Thymus (tissue), 11 donors: ENCODE measurements at regions not wholly inside any gene's neighbourhood (a gene's known extent, or its start where the extent isn't known, plus 50 kb on each side); places are given as distances from the start of the nearest gene placed in this dataset.
"Not testable (repeated sequence)": the region's sequence is repeated elsewhere in the genome, so short reads cannot be mapped to it uniquely, and the experiment has no call there.

Source experiments
- DNase-seq, 9 donors: peaks; one replicate each; pipeline ENCODE4 v3.0.0-alpha.2; 2013; ENCODE audit warnings: low spot score in 9 of 9, low read depth in 6 of 9, missing footprints in 1 of 9
- H3K27ac ChIP-seq, 2 donors: one replicate each; pipeline ENCODE4 v1.5.1; 2013; ENCODE audit warnings: control low read depth in 1 of 2, low read depth in 1 of 2, low read length in 1 of 2, mild to moderate bottlenecking in 1 of 2, moderate library complexity in 1 of 2
- H3K27me3 ChIP-seq, 2 donors: one replicate each; pipeline ENCODE4 v1.5.1; 2013; ENCODE audit warnings: low read length in 1 of 2; ENCODE audit not compliant: control insufficient read depth in 2 of 2, insufficient read depth in 1 of 2
- H3K36me3 ChIP-seq, 2 donors: one replicate each; pipeline ENCODE4 v1.5.1; 2013; ENCODE audit warnings: low read length in 1 of 2, mild to moderate bottlenecking in 1 of 2, moderate library complexity in 1 of 2; ENCODE audit not compliant: control insufficient read depth in 2 of 2, insufficient read depth in 2 of 2
- H3K4me1 ChIP-seq, 2 donors: one replicate each; pipeline ENCODE4 v1.5.1; 2013; ENCODE audit warnings: low read length in 2 of 2; ENCODE audit not compliant: control insufficient read depth in 2 of 2, insufficient read depth in 2 of 2
- H3K4me3 ChIP-seq, 2 donors: one replicate each; pipeline ENCODE4 v1.5.1; 2013; ENCODE audit warnings: low read length in 2 of 2, control low read depth in 1 of 2, mild to moderate bottlenecking in 1 of 2
- H3K9me3 ChIP-seq, 2 donors: one replicate each; pipeline ENCODE4 v1.5.1; 2013; ENCODE audit warnings: low read length in 1 of 2, mild to moderate bottlenecking in 1 of 2; ENCODE audit not compliant: control insufficient read depth in 2 of 2, insufficient read depth in 1 of 2
- WGBS: extraction: QIAGEN DNeasy Blood & Tissue Kit; methylation state at CpG from one replicate; pipeline ENCODE4 v1.1.7; 2013; 5-methylcytosine and 5-hydroxymethylcytosine counted together
- donor health status: healthy.

DNA sequence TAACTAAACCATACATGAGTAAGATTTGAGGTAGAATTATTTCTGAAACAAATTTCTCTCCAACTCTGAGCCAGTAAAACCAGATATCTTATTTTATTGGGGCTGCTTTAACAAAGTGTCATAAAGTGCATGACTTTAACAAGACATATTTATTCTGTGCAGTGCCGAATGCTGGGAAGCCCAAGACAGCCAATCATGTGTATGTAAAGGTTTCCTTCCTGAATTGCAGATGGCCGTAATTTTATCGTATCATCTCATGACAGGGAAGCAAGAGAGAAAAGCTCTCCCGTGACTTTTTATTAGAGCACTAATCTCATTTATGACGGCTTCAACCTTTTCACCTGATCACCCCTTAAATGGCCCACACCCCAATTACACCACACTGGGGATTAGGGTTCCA, 777.9 kb downstream of the TMEM121 start:
- H3K36me3 ChIP-seq: no peaks in the 10 kb centered on the region
- no peak for DNase-seq
- WGBS: 39% methylated on average over 5 of the region's 5 CpGs
- no peaks in the 10 kb centered on the region for H3K27me3 ChIP-seq
- no peak overlapping the region for H3K4me3 ChIP-seq
- peaks cover 4 to 12% of the 10 kb centered on the region in 2 donors for H3K4me1 ChIP-seq
- H3K9me3 ChIP-seq: peaks cover 0 to 7% of the 10 kb centered on the region in 2 donors
- H3K27ac ChIP-seq: no peak overlapping the region

- H3K27ac ChIP-seq: no peak overlapping the region
- H3K27me3 ChIP-seq: no peaks in the 10 kb centered on the region
- H3K4me1 ChIP-seq: peaks cover 0 to 6% of the 10 kb centered on the region in 2 donors
- peaks cover 0 to 7% of the 10 kb centered on the region in 2 donors for H3K9me3 ChIP-seq
- no peaks in the 10 kb centered on the region for H3K36me3 ChIP-seq
- 68% methylated on average over 17 of the region's 17 CpGs for WGBS
- peak in 4 of 9 donors; percentile 24 to 63 (median 46) for DNase-seq
- no peak overlapping the region for H3K4me3 ChIP-seq
These were observed 782.5 kb downstream of the TMEM121 start for GRCh38 chr14:106308839-106309389.

- peaks cover 0 to 7% of the 10 kb centered on the region in 2 donors for H3K9me3 ChIP-seq
- no peak overlapping the region for H3K4me3 ChIP-seq
- no peaks in the 10 kb centered on the region for H3K36me3 ChIP-seq
- H3K27ac ChIP-seq: no peak overlapping the region
- peaks cover 0 to 11% of the 10 kb centered on the region in 2 donors for H3K4me1 ChIP-seq
- H3K27me3 ChIP-seq: no peaks in the 10 kb centered on the region
- DNase-seq: no peak
- 96% methylated on average over 2 of the region's 2 CpGs for WGBS
These were observed 783.0 kb downstream of the TMEM121 start for GRCh38 chr14:106309423-106309822.

GRCh38 chr14:106315436-106315835, 789.1 kb downstream of the TMEM121 start:
- no peaks in the 10 kb centered on the region for H3K36me3 ChIP-seq
- no peak overlapping the region for H3K27ac ChIP-seq
- no peak overlapping the region for H3K4me3 ChIP-seq
- H3K4me1 ChIP-seq: peaks cover 10 to 36% of the 10 kb centered on the region in 2 donors
- no peaks in the 10 kb centered on the region for H3K27me3 ChIP-seq
- 96% methylated on average over 4 of the region's 4 CpGs for WGBS
- peaks cover 3% of the 10 kb centered on the region in 2 donors for H3K9me3 ChIP-seq
- DNase-seq: no peak

- WGBS: 18% methylated on average over 5 of the region's 5 CpGs
These were observed 791.2 kb downstream of the TMEM121 start for GRCh38 chr14:106317593-106317992.

DNA sequence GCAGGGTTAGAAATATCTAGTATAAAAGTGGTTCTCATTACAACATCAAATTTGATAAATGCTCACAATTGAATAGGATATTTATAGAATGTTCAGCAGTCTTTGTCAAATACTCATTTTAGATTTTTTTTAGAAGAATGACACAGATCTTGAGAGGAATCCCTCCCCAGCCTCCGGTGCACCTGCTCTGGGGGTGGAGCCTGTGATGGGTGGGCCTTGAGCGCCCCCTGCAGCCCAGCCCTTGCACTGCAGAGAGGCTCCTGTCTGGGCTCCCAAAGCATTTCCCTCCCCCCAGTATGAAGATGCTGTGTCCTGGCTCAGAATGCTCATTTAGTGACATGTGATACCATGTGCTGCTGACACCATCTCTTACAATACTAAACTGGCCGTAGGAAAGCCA, 792.3 kb downstream of the TMEM121 start:
- Histone ChIP-seq H3K9me3 (peaks cover 3% of the 10 kb centered on the region in 2 donors), H3K27me3 (no peaks in the 10 kb centered on the region), H3K36me3 (no peaks in the 10 kb centered on the region), H3K27ac (peak overlapping the region in 1 of 2 donors; percentile 67), H3K4me3 (no peak overlapping the region), H3K4me1 (peaks cover 10 to 43% of the 10 kb centered on the region in 2 donors)
- DNase-seq: peak in 8 of 9 donors; percentile 43 to 86 (median 64)
- 28% methylated on average over 3 of the region's 3 CpGs for WGBS

More at GRCh38 chr14:106317593-106317992, 791.2 kb downstream of the TMEM121 start:
- peak in 3 of 9 donors; percentile 28 to 48 (median 30) for DNase-seq
- Histone ChIP-seq H3K27me3 (no peaks in the 10 kb centered on the region), H3K36me3 (no peaks in the 10 kb centered on the region), H3K27ac (peak overlapping the region in 1 of 2 donors; percentile 67), H3K4me1 (peaks cover 10 to 39% of the 10 kb centered on the region in 2 donors), H3K4me3 (no peak overlapping the region), H3K9me3 (peaks cover 3% of the 10 kb centered on the region in 2 donors)

GRCh38 chr14:106323970-106324369, 797.6 kb downstream of the TMEM121 start:
- peak in 5 of 9 donors; percentile 49 to 73 (median 59) for DNase-seq
- H3K9me3 ChIP-seq: not testable (repeated sequence)

DNA sequence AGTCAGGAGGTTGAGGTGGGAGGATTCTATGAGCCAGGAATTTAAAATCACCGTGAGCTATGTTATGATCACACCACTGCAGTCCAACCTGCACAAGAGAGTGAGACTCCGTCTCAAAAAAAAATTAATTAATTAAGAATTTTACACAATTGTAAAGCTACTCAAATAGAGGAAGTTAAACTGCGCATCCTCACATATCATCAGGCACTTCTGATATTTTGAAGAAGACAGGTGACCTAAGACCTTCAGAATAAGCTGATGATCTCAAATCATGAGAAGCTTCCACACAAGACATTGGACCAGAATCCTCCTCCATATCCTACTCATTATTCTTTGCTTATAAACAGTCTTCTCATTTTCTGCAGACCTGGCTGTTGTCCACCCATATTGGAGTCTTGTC, 800.9 kb downstream of the TMEM121 start:
- no peak overlapping the region for H3K4me3 ChIP-seq
- WGBS: 82% methylated on average over 3 of the region's 3 CpGs
- no peaks in the 10 kb centered on the region for H3K9me3 ChIP-seq
- peaks cover 7 to 38% of the 10 kb centered on the region in 2 donors for H3K4me1 ChIP-seq
- H3K36me3 ChIP-seq: no peaks in the 10 kb centered on the region
- H3K27ac ChIP-seq: no peak overlapping the region
- H3K27me3 ChIP-seq: no peaks in the 10 kb centered on the region
- DNase-seq: no peak

More at GRCh38 chr14:106323970-106324369, 797.6 kb downstream of the TMEM121 start:
- 63% methylated on average over 17 of the region's 17 CpGs for WGBS
- not testable (repeated sequence) for H3K4me3 ChIP-seq, H3K27me3 ChIP-seq, H3K36me3 ChIP-seq
- peak overlapping the region in 1 of 2 donors; percentile 23 for H3K27ac ChIP-seq
- H3K4me1 ChIP-seq: peaks cover 4 to 32% of the 10 kb centered on the region in 2 donors

DNA sequence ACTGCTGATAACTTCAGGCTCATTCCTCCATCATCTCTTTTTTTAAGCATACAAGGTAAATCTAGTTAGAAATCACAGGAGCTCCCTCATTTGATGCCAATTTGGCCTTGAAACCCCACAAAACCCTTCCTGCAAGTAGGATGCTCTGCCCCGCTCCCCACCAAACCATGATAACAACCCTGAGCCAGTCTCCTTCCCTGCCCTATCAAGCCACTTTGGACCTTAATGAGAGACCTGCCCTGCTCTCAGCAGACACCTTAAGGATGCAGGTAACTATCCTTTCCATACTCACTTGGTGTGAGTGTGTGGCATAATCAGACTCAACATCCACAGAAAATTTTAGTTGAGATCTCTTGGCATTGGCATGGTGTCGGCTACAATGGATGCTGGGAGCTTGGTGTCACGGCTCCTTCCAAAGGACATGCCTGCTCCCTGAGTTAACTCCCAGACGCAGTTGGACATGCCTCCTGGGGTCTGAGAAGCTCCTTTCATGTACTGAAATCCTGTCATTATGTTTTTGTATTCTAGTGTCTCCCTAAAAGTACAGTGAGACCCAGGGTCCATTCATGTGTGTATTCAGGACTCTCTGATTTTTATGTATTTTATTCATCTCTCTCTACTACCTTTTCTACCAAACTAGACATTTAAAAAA, 801.4 kb downstream of the TMEM121 start:
- H3K27me3 ChIP-seq, H3K9me3 ChIP-seq, H3K36me3 ChIP-seq, H3K27ac ChIP-seq, DNase-seq, H3K4me3 ChIP-seq: not testable (repeated sequence)
- 69% methylated on average over 4 of the region's 4 CpGs for WGBS
- H3K4me1 ChIP-seq: peaks cover 7 to 32% of the 10 kb centered on the region in 2 donors
